Gastroesophageal sphincter (tissue), 4 donors: ENCODE measurements at regions not wholly inside any gene's neighbourhood (a gene's known extent, or its start where the extent isn't known, plus 50 kb on each side); places are given as distances from the start of the nearest gene placed in this dataset.

Source experiments
- ATAC-seq: fragments of 150-250 bp; one replicate; pipeline ENCODE4 v1.9.1; 2016; ENCODE audit warnings: mild to moderate bottlenecking, moderate library complexity
- H3K27ac ChIP-seq, 4 donors: fragments of 200-600 bp; sonication (generic) in 3 of 4; 1 replicate in 3 of 4; 2 replicates in 1 of 4; pipeline ENCODE4 v1.5.1; 2016 to 2019
- H3K27me3 ChIP-seq: fragments of 200-600 bp; sonication (generic); one replicate; pipeline ENCODE4 v1.5.1; 2019
- H3K36me3 ChIP-seq, 2 donors: fragments of 200-600 bp; sonication (generic); one replicate each; pipeline ENCODE4 v1.5.1; 2019; ENCODE audit warnings: control low read depth in 1 of 2
- H3K4me1 ChIP-seq, 3 donors: fragments of 200-600 bp; sonication (generic); 1 replicate in 2 of 3; 2 replicates in 1 of 3; pipeline ENCODE4 v1.5.1; 2016 to 2019; ENCODE audit warnings: control low read depth in 2 of 3
- H3K4me3 ChIP-seq, 2 donors: fragments of 200-600 bp; sonication (generic); one replicate each; pipeline ENCODE4 v1.5.1; 2019; ENCODE audit warnings: mild to moderate bottlenecking in 1 of 2, moderate library complexity in 1 of 2
- H3K9me3 ChIP-seq, 3 donors: fragments of 200-600 bp; sonication (generic); one replicate each; pipeline ENCODE4 v1.5.1; 2017 to 2019; ENCODE audit warnings: control low read depth in 2 of 3
- CTCF ChIP-seq, 4 experiments: fragments of 200-600 bp in 2 of 4; fragments of 450-650 bp in 2 of 4; sonication (generic) in 1 of 4; IDR thresholded peaks; one replicate each; pipeline ENCODE4 v1.5.1; 2017 to 2019; ENCODE audit warnings: antibody characterized with exemption in 4 of 4, mild to moderate bottlenecking in 2 of 4, moderate library complexity in 2 of 4
- EP300 ChIP-seq: sonication (generic); formaldehyde crosslinking; IDR thresholded peaks from one replicate; pipeline ENCODE4 v1.6.1; 2017; ENCODE audit warnings: antibody characterized with exemption, mild to moderate bottlenecking
- POLR2A ChIP-seq, 2 donors: fragments of 450-650 bp; IDR thresholded peaks; one replicate each; pipeline ENCODE4 v1.6.1; 2017; ENCODE audit warnings: antibody characterized with exemption in 2 of 2, mild to moderate bottlenecking in 2 of 2, moderate library complexity in 1 of 2
- POLR2AphosphoS5 ChIP-seq: sonication (generic); formaldehyde crosslinking; IDR thresholded peaks from one replicate; pipeline ENCODE4 v1.6.1; 2017; ENCODE audit warnings: antibody characterized with exemption
- WGBS, 2 donors: methylation state at CpG; one replicate each; pipeline ENCODE4 v1.1.5; 2018; ENCODE audit warnings: low coverage in 1 of 2; 5-methylcytosine and 5-hydroxymethylcytosine counted together

DNA sequence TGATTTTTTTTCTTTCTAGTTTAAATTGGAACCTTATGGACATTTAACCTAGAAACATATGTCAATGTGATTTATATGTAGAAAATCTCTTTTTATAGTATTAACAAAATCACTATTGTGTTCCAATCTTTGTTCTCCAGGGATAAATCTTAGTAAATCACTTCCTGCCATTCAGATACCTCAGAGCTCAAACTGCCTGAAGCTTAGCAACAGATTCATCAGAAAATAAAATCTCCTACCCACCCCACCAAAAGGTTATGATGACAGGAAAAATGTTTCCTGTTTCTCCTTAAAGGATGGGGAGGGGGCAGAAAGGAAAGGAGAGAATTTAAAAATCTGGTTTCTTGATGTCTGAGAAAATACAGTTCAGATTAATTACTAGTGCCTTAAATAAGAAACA lies 105.0 kb upstream of the TUT7 start:
- ATAC-seq = no peak
- no peaks in the 10 kb centered on the region for H3K9me3 ChIP-seq
- H3K4me3 ChIP-seq = no peak overlapping the region
- no peak for TF ChIP-seq POLR2A (IDR thresholded peaks at IDR 0.05)
- no peak for TF ChIP-seq POLR2AphosphoS5
- H3K4me1 ChIP-seq = peaks cover 0 to 14% (median 2%) of the 10 kb centered on the region in 3 donors
- H3K36me3 ChIP-seq = no peaks in the 10 kb centered on the region
- H3K27ac ChIP-seq = no peak overlapping the region
- H3K27me3 ChIP-seq = no peaks in the 10 kb centered on the region

DNA sequence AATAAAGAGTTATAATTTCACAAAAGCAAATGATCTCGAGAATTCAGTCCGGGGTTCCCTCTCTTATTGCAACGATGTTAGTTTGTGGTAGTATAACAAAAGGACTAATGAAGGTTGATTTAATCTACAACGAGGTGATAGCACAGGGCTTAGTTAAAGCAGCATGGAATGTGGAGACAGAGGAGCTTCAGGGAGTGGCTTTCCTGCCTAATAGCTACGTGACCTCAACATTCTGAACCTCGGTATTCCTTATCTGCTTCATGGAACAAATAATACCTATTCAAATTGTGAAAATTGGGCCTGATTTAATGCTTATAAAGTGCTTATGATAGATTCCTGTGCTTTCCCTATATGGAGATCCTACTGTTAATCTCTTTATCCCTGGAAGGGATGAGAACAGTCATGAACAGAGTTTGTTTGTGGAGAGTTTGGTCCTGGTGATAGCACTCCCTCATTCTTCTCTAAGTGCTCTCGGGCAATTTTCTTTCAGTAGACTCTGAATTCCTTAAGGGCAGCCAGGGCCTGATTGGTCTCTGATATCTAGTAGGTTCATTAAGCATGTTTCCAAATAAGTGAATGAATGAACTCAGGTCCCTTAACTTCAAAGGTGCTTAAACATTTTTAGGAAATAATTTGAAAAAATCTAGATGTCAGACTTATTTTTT lies 104.1 kb upstream of the TUT7 start:
- ATAC-seq = no peak
- TF ChIP-seq CTCF (IDR thresholded peaks at IDR 0.05) (no peak), POLR2AphosphoS5 (no peak), EP300 (no peak), POLR2A (IDR thresholded peaks at IDR 0.05) (no peak)
- peaks cover 0 to 18% (median 2%) of the 10 kb centered on the region in 3 donors for H3K4me1 ChIP-seq
- no peaks in the 10 kb centered on the region for H3K27me3 ChIP-seq
- H3K27ac ChIP-seq = no peak overlapping the region
- no peaks in the 10 kb centered on the region for H3K36me3 ChIP-seq
- 71 to 83% methylated on average over 6 to 7 of the region's 7 CpGs for WGBS, 2 donors
- H3K9me3 ChIP-seq = no peaks in the 10 kb centered on the region
- H3K4me3 ChIP-seq = no peak overlapping the region

- ATAC-seq = no peak
- Histone ChIP-seq H3K36me3 (no peaks in the 10 kb centered on the region), H3K27me3 (no peaks in the 10 kb centered on the region), H3K9me3 (no peaks in the 10 kb centered on the region), H3K4me1 (peaks cover 0 to 28% (median 2%) of the 10 kb centered on the region in 3 donors), H3K4me3 (no peak overlapping the region), H3K27ac (no peak overlapping the region)
- TF ChIP-seq CTCF (IDR thresholded peaks at IDR 0.05) (no peak), EP300 (no peak), POLR2AphosphoS5 (no peak), POLR2A (IDR thresholded peaks at IDR 0.05) (no peak)
- WGBS, 2 donors = 100% methylated on average over 3 of the region's 4 CpGs
Measured at GRCh38 chr9:86456416-86456815, 102.2 kb upstream of the TUT7 start.

DNA sequence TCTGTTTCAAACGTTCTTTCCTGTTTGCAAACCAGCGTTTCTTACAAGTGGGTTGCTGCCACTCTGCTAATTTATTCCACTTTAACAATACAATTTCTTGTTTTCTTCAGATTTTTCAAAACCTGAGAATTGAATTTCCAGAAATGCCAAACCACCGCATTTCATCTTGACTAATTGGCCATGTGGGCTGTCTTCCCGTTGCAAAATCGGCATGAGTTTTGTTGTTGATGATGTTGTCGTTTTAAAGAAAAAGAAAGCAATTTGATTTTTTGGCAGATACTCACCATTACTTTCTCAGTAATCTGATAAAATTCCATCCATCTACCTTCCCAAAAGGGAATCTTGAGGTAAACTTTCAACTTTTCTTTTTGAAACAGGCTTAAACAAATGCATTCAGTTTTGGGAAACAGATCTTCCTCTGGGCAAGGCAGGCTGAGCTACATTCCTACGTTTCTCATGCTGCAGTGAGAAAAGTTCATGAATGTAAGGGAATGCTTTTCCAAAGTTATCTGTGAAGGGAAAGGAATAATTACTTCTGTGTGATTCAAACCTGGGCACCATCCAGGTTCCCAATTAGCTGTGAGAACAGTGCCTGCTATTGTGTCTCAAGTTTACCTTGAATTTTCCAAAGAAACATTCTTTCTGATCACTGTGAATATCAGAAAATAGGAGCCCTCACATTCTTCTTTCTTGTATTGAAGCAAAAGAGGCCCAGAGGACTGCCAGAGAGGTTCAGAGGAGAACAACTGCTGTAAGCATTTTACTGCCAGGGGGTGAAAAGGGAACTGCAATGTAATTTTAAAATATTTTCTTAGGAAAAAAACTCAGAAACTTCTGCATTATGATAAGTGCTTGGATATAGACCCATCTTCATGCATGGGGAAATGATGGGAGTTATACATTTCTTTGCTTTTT lies 100.7 kb upstream of the TUT7 start:
- TF ChIP-seq POLR2AphosphoS5 = no peak
- TF ChIP-seq EP300 = no peak
- TF ChIP-seq CTCF (IDR thresholded peaks at IDR 0.05) = no peak
- TF ChIP-seq POLR2A (IDR thresholded peaks at IDR 0.05) = no peak
- Histone ChIP-seq H3K27ac (peak overlapping the region in 3 of 4 donors; percentile 22 to 41 (median 33)), H3K9me3 (no peaks in the 10 kb centered on the region), H3K4me3 (peak overlapping the region in 1 of 2 donors; percentile 10), H3K4me1 (peaks cover 0 to 28% (median 2%) of the 10 kb centered on the region in 3 donors), H3K27me3 (no peaks in the 10 kb centered on the region), H3K36me3 (no peaks in the 10 kb centered on the region)
- WGBS, 2 donors = 13 to 15% methylated on average over 7 of the region's 7 CpGs
- no peak for ATAC-seq

DNA sequence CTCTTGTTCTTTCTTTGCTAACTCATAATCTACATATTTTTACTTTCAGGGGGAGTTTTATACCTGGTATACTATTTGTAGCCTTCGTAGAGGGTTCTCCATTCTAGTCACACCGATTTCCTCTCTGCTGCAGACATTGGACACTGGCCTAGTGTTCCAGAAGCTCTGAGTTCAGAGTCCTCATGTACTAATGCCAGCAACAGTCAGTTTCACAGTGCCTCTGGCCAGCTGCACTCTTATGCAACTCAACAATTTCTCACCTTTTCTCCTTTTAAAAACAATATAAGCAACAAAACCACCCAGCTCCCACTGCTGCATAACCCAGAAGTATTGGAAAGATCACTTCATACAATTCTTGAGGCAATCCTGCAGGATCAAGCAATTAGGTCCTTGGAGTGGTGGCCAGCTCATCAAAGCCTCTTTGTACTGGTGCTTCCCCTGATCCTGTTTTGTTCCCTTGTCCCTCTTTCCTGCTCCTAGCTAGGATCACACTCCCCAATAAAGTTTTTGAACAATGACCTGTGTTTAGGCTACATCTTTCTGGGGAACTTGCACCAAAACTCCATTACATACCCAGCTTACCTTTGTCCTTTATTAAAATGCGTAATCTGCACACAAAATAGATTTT lies 98.1 kb upstream of the TUT7 start:
- H3K4me1 ChIP-seq = peaks cover 0 to 28% (median 2%) of the 10 kb centered on the region in 3 donors
- H3K9me3 ChIP-seq = no peaks in the 10 kb centered on the region
- ATAC-seq = peak; percentile 48
- H3K27me3 ChIP-seq = no peaks in the 10 kb centered on the region
- 44 to 52% methylated on average over 3 of the region's 3 CpGs for WGBS, 2 donors
- no peaks in the 10 kb centered on the region for H3K36me3 ChIP-seq
- TF ChIP-seq CTCF (IDR thresholded peaks at IDR 0.05) = no peak
- TF ChIP-seq POLR2AphosphoS5 = no peak
- no peak for TF ChIP-seq EP300
- TF ChIP-seq POLR2A (IDR thresholded peaks at IDR 0.05) = no peak
- no peak overlapping the region for H3K27ac ChIP-seq
- H3K4me3 ChIP-seq = no peak overlapping the region
